ENCODE measurements at regions not wholly inside any gene's neighbourhood (a gene's known extent, or its start where the extent isn't known, plus 50 kb on each side); places are given as distances from the start of the nearest gene placed in this dataset.
"Not testable (repeated sequence)": the region's sequence is repeated elsewhere in the genome, so short reads cannot be mapped to it uniquely, and the experiment has no call there.

GRCh38 chr2:234792621-234793022 lies 159.2 kb upstream of the SH3BP4 start:
- TF ChIP-seq, protein P1, sequence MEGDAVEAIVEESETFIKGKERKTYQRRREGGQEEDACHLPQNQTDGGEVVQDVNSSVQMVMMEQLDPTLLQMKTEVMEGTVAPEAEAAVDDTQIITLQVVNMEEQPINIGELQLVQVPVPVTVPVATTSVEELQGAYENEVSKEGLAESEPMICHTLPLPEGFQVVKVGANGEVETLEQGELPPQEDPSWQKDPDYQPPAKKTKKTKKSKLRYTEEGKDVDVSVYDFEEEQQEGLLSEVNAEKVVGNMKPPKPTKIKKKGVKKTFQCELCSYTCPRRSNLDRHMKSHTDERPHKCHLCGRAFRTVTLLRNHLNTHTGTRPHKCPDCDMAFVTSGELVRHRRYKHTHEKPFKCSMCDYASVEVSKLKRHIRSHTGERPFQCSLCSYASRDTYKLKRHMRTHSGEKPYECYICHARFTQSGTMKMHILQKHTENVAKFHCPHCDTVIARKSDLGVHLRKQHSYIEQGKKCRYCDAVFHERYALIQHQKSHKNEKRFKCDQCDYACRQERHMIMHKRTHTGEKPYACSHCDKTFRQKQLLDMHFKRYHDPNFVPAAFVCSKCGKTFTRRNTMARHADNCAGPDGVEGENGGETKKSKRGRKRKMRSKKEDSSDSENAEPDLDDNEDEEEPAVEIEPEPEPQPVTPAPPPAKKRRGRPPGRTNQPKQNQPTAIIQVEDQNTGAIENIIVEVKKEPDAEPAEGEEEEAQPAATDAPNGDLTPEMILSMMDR (IDR thresholded peaks at IDR 0.05; ENCODE audit: borderline replicate concordance, control extremely low read depth, extremely low read depth, insufficient read depth, missing control alignments): no peak
- in situ Hi-C loops (cut with MboI; ENCODE audit: low sequenced_read_pairs, unreplicated experiment): no loop called here

DNA sequence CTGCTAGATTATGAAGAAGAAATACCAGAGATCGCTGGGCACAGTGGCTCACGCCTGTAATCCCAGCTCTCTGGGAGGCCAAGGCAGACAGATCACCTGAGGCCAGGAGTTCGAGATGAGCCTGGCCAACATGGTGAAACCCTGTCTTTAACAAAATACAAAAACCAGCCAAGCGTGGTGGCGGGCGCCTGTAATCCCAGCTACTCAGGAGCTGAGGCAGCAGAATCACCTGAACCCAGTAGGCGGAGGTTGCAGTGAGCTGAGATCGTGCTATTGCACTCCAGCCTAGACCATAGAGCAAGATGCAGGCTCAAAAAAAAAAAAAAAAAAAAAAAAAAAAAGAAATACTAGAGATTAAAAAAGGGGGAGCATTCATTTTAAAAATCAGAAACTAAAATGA lies 159.7 kb upstream of the SH3BP4 start:
- in situ Hi-C loops (cut with MboI; ENCODE audit: low sequenced_read_pairs, unreplicated experiment); DNase-seq (ENCODE audit: low spot score): not testable (repeated sequence)

More at GRCh38 chr2:234792621-234793022, 159.2 kb upstream of the SH3BP4 start:
- no peak for DNase-seq (ENCODE audit: low spot score)

- TF ChIP-seq, protein P1 (IDR thresholded peaks at IDR 0.05; ENCODE audit: borderline replicate concordance, control extremely low read depth, extremely low read depth, insufficient read depth, missing control alignments): no peak
- DNase-seq (ENCODE audit: low spot score): no peak
- in situ Hi-C loops (cut with MboI; ENCODE audit: low sequenced_read_pairs, unreplicated experiment): no loop called here
Measured at GRCh38 chr2:234790380-234790779, 161.4 kb upstream of the SH3BP4 start.

DNA sequence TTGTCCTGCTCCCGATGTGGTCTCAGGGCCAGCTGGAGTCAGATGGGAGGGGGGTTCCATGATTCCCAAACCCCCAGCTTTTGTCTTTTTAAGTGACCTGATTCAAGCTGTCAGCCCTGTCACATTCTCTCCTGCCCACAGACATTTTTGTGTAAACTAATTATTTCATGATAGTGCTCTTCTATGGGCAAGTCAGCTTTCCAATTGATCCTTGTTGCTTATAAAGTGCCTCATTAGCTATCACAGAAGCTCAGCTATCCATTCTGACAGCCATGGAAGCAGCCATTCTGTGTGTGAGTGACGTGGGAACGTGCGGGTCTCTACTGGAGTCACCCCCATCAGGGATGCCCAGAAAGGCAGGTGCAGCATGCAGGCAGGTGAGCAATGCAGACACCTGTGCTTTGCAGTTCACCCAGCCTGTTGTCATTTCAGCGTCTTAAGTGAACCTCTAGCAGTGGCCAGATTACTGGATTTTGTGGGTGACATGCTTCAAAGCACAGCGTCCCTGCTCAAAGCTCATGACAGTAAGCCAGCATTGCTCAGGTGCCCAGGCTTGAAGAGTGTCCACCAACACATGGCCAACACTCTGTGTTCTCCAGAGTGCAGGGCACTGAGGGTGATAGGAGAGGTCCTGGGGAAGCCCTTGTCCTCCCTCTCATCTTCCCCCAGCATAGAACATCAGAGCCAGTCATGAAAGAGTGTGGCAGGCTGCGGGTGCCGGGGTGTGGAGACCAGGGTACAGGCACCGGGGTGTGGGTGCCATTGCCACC lies 162.1 kb upstream of the SH3BP4 start:
- in situ Hi-C loops (cut with MboI; ENCODE audit: low sequenced_read_pairs, unreplicated experiment): no loop called here
- TF ChIP-seq, protein P1 (IDR thresholded peaks at IDR 0.05; ENCODE audit: borderline replicate concordance, control extremely low read depth, extremely low read depth, insufficient read depth, missing control alignments): no peak
- DNase-seq (ENCODE audit: low spot score): no peak

- TF ChIP-seq, protein P1 (IDR thresholded peaks at IDR 0.05; ENCODE audit: borderline replicate concordance, control extremely low read depth, extremely low read depth, insufficient read depth, missing control alignments): no peak
- DNase-seq (ENCODE audit: low spot score): no peak
- in situ Hi-C loops (cut with MboI; ENCODE audit: low sequenced_read_pairs, unreplicated experiment): no loop called here
Measured at GRCh38 chr2:234788841-234789240, 163.0 kb upstream of the SH3BP4 start.

DNA sequence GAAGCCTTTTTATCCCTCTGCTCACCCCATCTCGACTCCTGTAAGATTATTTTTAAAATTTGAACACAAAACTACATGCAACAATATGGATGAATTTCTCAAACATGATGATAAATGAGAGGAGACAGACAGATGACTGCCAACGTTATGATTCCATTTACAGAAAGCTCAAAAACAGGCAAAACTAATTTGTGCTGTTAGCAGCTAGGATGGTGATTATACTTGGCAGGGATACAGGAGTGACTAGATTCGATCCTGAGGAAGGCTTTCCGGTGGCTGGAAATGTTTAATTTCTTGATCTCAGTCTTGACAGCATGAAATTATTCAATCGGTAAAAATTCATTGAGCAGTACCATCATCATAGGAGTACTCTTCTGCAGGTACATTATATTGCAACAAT lies 163.4 kb upstream of the SH3BP4 start:
- TF ChIP-seq, protein P1 (IDR thresholded peaks at IDR 0.05; ENCODE audit: borderline replicate concordance, control extremely low read depth, extremely low read depth, insufficient read depth, missing control alignments): no peak
- no peak for DNase-seq (ENCODE audit: low spot score)
- in situ Hi-C loops (cut with MboI; ENCODE audit: low sequenced_read_pairs, unreplicated experiment): no loop called here

GRCh38 chr2:234787114-234787513 lies 164.7 kb upstream of the SH3BP4 start:
- TF ChIP-seq, protein P1 (IDR thresholded peaks at IDR 0.05; ENCODE audit: borderline replicate concordance, control extremely low read depth, extremely low read depth, insufficient read depth, missing control alignments): no peak
- in situ Hi-C loops (cut with MboI; ENCODE audit: low sequenced_read_pairs, unreplicated experiment): no loop called here
- no peak for DNase-seq (ENCODE audit: low spot score)

Measured in GM13976 (cell line).